ENCODE measurements at regions not wholly inside any gene's neighbourhood (a gene's known extent, or its start where the extent isn't known, plus 50 kb on each side); places are given as distances from the start of the nearest gene placed in this dataset.

GRCh38 chr2:159855557-159856061 lies 57.6 kb upstream of the CD302 start:
- no peaks in the 10 kb centered on the region for H3K27me3 ChIP-seq (ENCODE audit: insufficient read depth, low read length)
- no peaks in the 10 kb centered on the region for H3K36me3 ChIP-seq (ENCODE audit: insufficient read depth, low read length)
- Mint-ChIP-seq H3K4me3 (ENCODE audit: unreplicated experiment) (no peak overlapping the region), H3K36me3 (ENCODE audit: low read depth, unreplicated experiment) (no peaks in the 10 kb centered on the region), H3K27me3 (ENCODE audit: low read depth, unreplicated experiment) (no peaks in the 10 kb centered on the region), H3K4me1 (ENCODE audit: low read depth, unreplicated experiment) (peaks cover 1% of the 10 kb centered on the region), H3K27ac (ENCODE audit: unreplicated experiment) (no peak overlapping the region), H3K9me3 (ENCODE audit: unreplicated experiment) (no peaks in the 10 kb centered on the region)
- H2AFZ ChIP-seq (ENCODE audit: low read depth, low read length): no peak overlapping the region
- no peaks in the 10 kb centered on the region for H3K79me2 ChIP-seq (ENCODE audit: insufficient read depth, low read length)
- no peaks in the 10 kb centered on the region for H3K4me1 ChIP-seq (ENCODE audit: insufficient read depth, low read length)
- peak; percentile 4 for DNase-seq (ENCODE audit: low read depth)
- no peak overlapping the region for H3K4me2 ChIP-seq (ENCODE audit: low read length)
- no peaks in the 10 kb centered on the region for H4K20me1 ChIP-seq (ENCODE audit: insufficient read depth, low read length)
- H3K4me3 ChIP-seq (ENCODE audit: insufficient read depth, low read depth, low read length): no peak overlapping the region
- H3K9me3 ChIP-seq (ENCODE audit: insufficient read depth, low read depth, low read length): no peaks in the 10 kb centered on the region
- no peak for FAIRE-seq
- H3K27ac ChIP-seq (ENCODE audit: low read depth, low read length): no peak overlapping the region
- TF ChIP-seq EZH2 (IDR thresholded peaks at IDR 0.05; ENCODE audit: insufficient read depth, low read length) (no peak), CTCF (IDR thresholded peaks at IDR 0.05; ENCODE audit: insufficient read depth, low read depth, low read length) (no peak)
- H3K9ac ChIP-seq (ENCODE audit: low read length): no peak overlapping the region

GRCh38 chr2:159855143-159855542 lies 57.1 kb upstream of the CD302 start:
- DNase-seq (ENCODE audit: low read depth) (no peak), FAIRE-seq (no peak)
- H3K27me3 Mint-ChIP-seq (ENCODE audit: low read depth, unreplicated experiment): no peaks in the 10 kb centered on the region
- Histone ChIP-seq H3K4me2 (ENCODE audit: low read length) (no peak overlapping the region), H4K20me1 (ENCODE audit: insufficient read depth, low read length) (no peaks in the 10 kb centered on the region), H3K9me3 (ENCODE audit: insufficient read depth, low read depth, low read length) (no peaks in the 10 kb centered on the region), H3K79me2 (ENCODE audit: insufficient read depth, low read length) (no peaks in the 10 kb centered on the region), H3K4me3 (ENCODE audit: insufficient read depth, low read depth, low read length) (no peak overlapping the region), H3K27ac (ENCODE audit: low read depth, low read length) (no peak overlapping the region), H3K36me3 (ENCODE audit: insufficient read depth, low read length) (no peaks in the 10 kb centered on the region), H3K9ac (ENCODE audit: low read length) (no peak overlapping the region), H3K4me1 (ENCODE audit: insufficient read depth, low read length) (no peaks in the 10 kb centered on the region), H3K27me3 (ENCODE audit: insufficient read depth, low read length) (no peaks in the 10 kb centered on the region), H2AFZ (ENCODE audit: low read depth, low read length) (no peak overlapping the region)
- no peaks in the 10 kb centered on the region for H3K9me3 Mint-ChIP-seq (ENCODE audit: unreplicated experiment)
- no peaks in the 10 kb centered on the region for H3K36me3 Mint-ChIP-seq (ENCODE audit: low read depth, unreplicated experiment)
- peaks cover 1% of the 10 kb centered on the region for H3K4me1 Mint-ChIP-seq (ENCODE audit: low read depth, unreplicated experiment)
- no peak for TF ChIP-seq CTCF (IDR thresholded peaks at IDR 0.05; ENCODE audit: insufficient read depth, low read depth, low read length)
- no peak for TF ChIP-seq EZH2 (IDR thresholded peaks at IDR 0.05; ENCODE audit: insufficient read depth, low read length)
- H3K4me3 Mint-ChIP-seq (ENCODE audit: unreplicated experiment): no peak overlapping the region
- H3K27ac Mint-ChIP-seq (ENCODE audit: unreplicated experiment): no peak overlapping the region

GRCh38 chr2:159854481-159854880 lies 56.5 kb upstream of the CD302 start:
- H3K4me1 ChIP-seq (ENCODE audit: insufficient read depth, low read length): no peaks in the 10 kb centered on the region
- DNase-seq (ENCODE audit: low read depth) (no peak), FAIRE-seq (no peak)
- H3K4me2 ChIP-seq (ENCODE audit: low read length): no peak overlapping the region
- Mint-ChIP-seq H3K4me1 (ENCODE audit: low read depth, unreplicated experiment) (peaks cover 1% of the 10 kb centered on the region), H3K9me3 (ENCODE audit: unreplicated experiment) (no peaks in the 10 kb centered on the region), H3K36me3 (ENCODE audit: low read depth, unreplicated experiment) (no peaks in the 10 kb centered on the region), H3K4me3 (ENCODE audit: unreplicated experiment) (no peak overlapping the region), H3K27me3 (ENCODE audit: low read depth, unreplicated experiment) (no peaks in the 10 kb centered on the region), H3K27ac (ENCODE audit: unreplicated experiment) (no peak overlapping the region)
- no peak overlapping the region for H3K4me3 ChIP-seq (ENCODE audit: insufficient read depth, low read depth, low read length)
- no peak for TF ChIP-seq CTCF (IDR thresholded peaks at IDR 0.05; ENCODE audit: insufficient read depth, low read depth, low read length)
- TF ChIP-seq EZH2 (IDR thresholded peaks at IDR 0.05; ENCODE audit: insufficient read depth, low read length): no peak
- H3K9me3 ChIP-seq (ENCODE audit: insufficient read depth, low read depth, low read length): no peaks in the 10 kb centered on the region
- H3K79me2 ChIP-seq (ENCODE audit: insufficient read depth, low read length): no peaks in the 10 kb centered on the region
- H3K27me3 ChIP-seq (ENCODE audit: insufficient read depth, low read length): no peaks in the 10 kb centered on the region
- H3K27ac ChIP-seq (ENCODE audit: low read depth, low read length): no peak overlapping the region
- no peak overlapping the region for H2AFZ ChIP-seq (ENCODE audit: low read depth, low read length)
- no peak overlapping the region for H3K9ac ChIP-seq (ENCODE audit: low read length)
- no peaks in the 10 kb centered on the region for H4K20me1 ChIP-seq (ENCODE audit: insufficient read depth, low read length)
- H3K36me3 ChIP-seq (ENCODE audit: insufficient read depth, low read length): no peaks in the 10 kb centered on the region
